Ovary (tissue), 7 donors: ENCODE measurements at regions not wholly inside any gene's neighbourhood (a gene's known extent, or its start where the extent isn't known, plus 50 kb on each side); places are given as distances from the start of the nearest gene placed in this dataset.

Experiments used
- DNase-seq, 5 donors: peaks; one replicate each; pipeline ENCODE4 v3.0.0-alpha.2; 2019 to 2020
- H3K27ac ChIP-seq, 2 donors: fragments of 200-600 bp; one replicate each; pipeline versions ENCODE4 v1.5.1 to v1.8.0; 2019 to 2022
- H3K27me3 ChIP-seq: fragments of 200-600 bp; one replicate; pipeline ENCODE4 v1.8.0; 2022
- H3K36me3 ChIP-seq: fragments of 200-600 bp; sonication (generic); one replicate; pipeline ENCODE4 v1.5.1; 2019
- H3K4me1 ChIP-seq: one replicate; pipeline ENCODE4 v1.8.1; 2013; ENCODE audit warnings: mild to moderate bottlenecking, moderate library complexity; ENCODE audit not compliant: insufficient read depth
- H3K4me3 ChIP-seq: fragments of 200-600 bp; sonication (generic); one replicate; pipeline ENCODE4 v1.5.1; 2017
- H3K9me3 ChIP-seq, 2 donors: fragments of 200-600 bp in 1 of 2; sonication (generic) in 1 of 2; one replicate each; pipeline versions ENCODE4 v1.5.1 to v1.8.1; 2013 to 2019; ENCODE audit warnings: mild to moderate bottlenecking in 1 of 2, moderate library complexity in 1 of 2
- CTCF ChIP-seq, 3 donors: fragments of 450-650 bp in 2 of 3; fragments of 200-600 bp in 1 of 3; IDR thresholded peaks; one replicate each; pipeline versions ENCODE4 v1.5.1 to v1.8.0; 2016 to 2022; ENCODE audit warnings: antibody characterized with exemption in 3 of 3, mild to moderate bottlenecking in 1 of 3
- EP300 ChIP-seq: sonication (generic); formaldehyde crosslinking; IDR thresholded peaks from one replicate; pipeline ENCODE4 v1.6.1; 2017; ENCODE audit warnings: antibody characterized with exemption
- POLR2A ChIP-seq: fragments of 450-650 bp; IDR thresholded peaks from one replicate; pipeline ENCODE4 v1.6.1; 2017; ENCODE audit warnings: antibody characterized with exemption, mild to moderate bottlenecking, moderate library complexity
- WGBS, 3 donors: extraction: QIAGEN DNeasy Blood & Tissue Kit in 1 of 3; methylation state at CpG; one replicate each; pipeline versions ENCODE4 v1.1.5 to v1.1.7; 2013 to 2017; 5-methylcytosine and 5-hydroxymethylcytosine counted together
- intact Hi-C, 4 donors: fragments of 100-400 bp; cut with DNase I; formaldehyde crosslinking; loops; one replicate each; pipeline versions ENCODE4 v1.11.0 to v1.15.1; 2022 to 2023
- donor health status: DM: no; HTN: no; CAD: no; lungs with moderate emphysema.
- donor health status: DM: no; HTN: no; CAD: no.
- donor health status: Bipolar disorder and iron deficiency.
- donor health status: DM: no; HTN: no; CAD: no.
- donor health status: DM: yes; HTN: yes; CAD: no.

GRCh38 chr20:6837730-6838129 is 70.2 kb downstream of the BMP2 start:
- TF ChIP-seq CTCF (IDR thresholded peaks at IDR 0.05) (no peak), POLR2A (no peak), EP300 (no peak)
- 77 to 86% (median 82%) methylated on average over 2 of the region's 2 CpGs for WGBS, 3 donors
- intact Hi-C loops, result no loop called here

GRCh38 chr20:6838181-6838826 is 70.8 kb downstream of the BMP2 start:
- no peaks in the 10 kb centered on the region for H3K27me3 ChIP-seq
- WGBS, 3 donors, result 78 to 81% (median 78%) methylated on average over 11 of the region's 11 CpGs
- TF ChIP-seq EP300 (no peak), CTCF (IDR thresholded peaks at IDR 0.05) (no peak), POLR2A (no peak)
- DNase-seq, result no peak
- intact Hi-C loops, result no loop called here
- no peaks in the 10 kb centered on the region for H3K9me3 ChIP-seq
- H3K27ac ChIP-seq, result no peak overlapping the region
- no peak overlapping the region for H3K4me3 ChIP-seq
- peaks cover under 1% of the 10 kb centered on the region for H3K4me1 ChIP-seq
- H3K36me3 ChIP-seq, result no peaks in the 10 kb centered on the region

More at GRCh38 chr20:6837730-6838129, 70.2 kb downstream of the BMP2 start:
- H3K27me3 ChIP-seq, result no peaks in the 10 kb centered on the region
- H3K9me3 ChIP-seq, result no peaks in the 10 kb centered on the region
- no peak overlapping the region for H3K4me3 ChIP-seq
- DNase-seq, result no peak
- no peaks in the 10 kb centered on the region for H3K36me3 ChIP-seq
- no peak overlapping the region for H3K27ac ChIP-seq
- no peaks in the 10 kb centered on the region for H3K4me1 ChIP-seq

GRCh38 chr20:6841128-6841527 is 73.6 kb downstream of the BMP2 start:
- no peak for TF ChIP-seq POLR2A
- no peak for TF ChIP-seq EP300
- TF ChIP-seq CTCF (IDR thresholded peaks at IDR 0.05), result no peak
- Histone ChIP-seq H3K4me1 (peaks cover 4% of the 10 kb centered on the region), H3K27me3 (no peaks in the 10 kb centered on the region), H3K4me3 (no peak overlapping the region), H3K9me3 (no peaks in the 10 kb centered on the region), H3K27ac (no peak overlapping the region), H3K36me3 (no peaks in the 10 kb centered on the region)
- no peak for DNase-seq
- intact Hi-C loops, result no loop called here
- WGBS, 3 donors, result 81 to 91% (median 89%) methylated on average over 2 of the region's 2 CpGs

GRCh38 chr20:6845141-6845540 is 77.7 kb downstream of the BMP2 start:
- no peak overlapping the region for H3K4me3 ChIP-seq
- H3K36me3 ChIP-seq, result no peaks in the 10 kb centered on the region
- no peaks in the 10 kb centered on the region for H3K9me3 ChIP-seq
- DNase-seq, result no peak
- intact Hi-C loops, result no loop called here
- H3K4me1 ChIP-seq, result peaks cover 4% of the 10 kb centered on the region
- no peak overlapping the region for H3K27ac ChIP-seq
- TF ChIP-seq POLR2A (no peak), CTCF (IDR thresholded peaks at IDR 0.05) (no peak), EP300 (no peak)
- H3K27me3 ChIP-seq, result no peaks in the 10 kb centered on the region
